MG63 (cell line): ENCODE measurements at regions not wholly inside any gene's neighbourhood (a gene's known extent, or its start where the extent isn't known, plus 50 kb on each side); places are given as distances from the start of the nearest gene placed in this dataset.

Experiments
- DNase-seq: peaks from one replicate; pipeline ENCODE4 v3.0.0-alpha.2; 2020
- H3K27me3 ChIP-seq: fragments of 250-450 bp; sonication (Bioruptor Pico); 2 replicates; pipeline ENCODE4 v1.5.1; 2020; ENCODE audit warnings: mild to moderate bottlenecking, moderate library complexity
- H3K36me3 ChIP-seq: fragments of 250-450 bp; sonication (Bioruptor Pico); 2 replicates; pipeline ENCODE4 v1.5.1; 2020; ENCODE audit warnings: mild to moderate bottlenecking, moderate library complexity
- H3K4me3 ChIP-seq: fragments of 250-450 bp; sonication (Bioruptor Pico); 2 replicates; pipeline ENCODE4 v1.5.1; 2020; ENCODE audit warnings: mild to moderate bottlenecking, moderate library complexity
- H3K9me3 ChIP-seq: fragments of 250-450 bp; sonication (Bioruptor Pico); 2 replicates; pipeline ENCODE4 v1.5.1; 2020; ENCODE audit warnings: mild to moderate bottlenecking, moderate library complexity

DNA sequence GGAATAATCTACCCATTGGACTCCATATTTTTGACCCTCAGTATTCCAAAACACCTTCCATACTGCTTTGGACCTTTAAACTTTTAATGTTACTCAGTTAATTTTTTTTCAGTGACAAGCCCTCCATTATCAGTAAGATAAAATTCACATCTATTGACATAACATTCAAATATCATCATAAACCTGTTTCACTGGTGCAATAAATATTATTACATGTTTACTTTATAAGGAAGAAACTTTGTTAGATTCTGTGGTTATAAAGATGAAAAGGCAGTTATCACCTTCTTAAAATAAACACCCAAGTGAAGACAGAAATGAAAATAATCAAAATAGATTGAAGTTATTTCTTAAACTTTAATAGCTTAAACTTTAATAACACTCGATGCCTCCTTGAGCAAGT lies 758.5 kb upstream of the ADGRL2 start:
- Histone ChIP-seq H3K4me3 (no peak overlapping the region), H3K27me3 (no peaks in the 10 kb centered on the region), H3K36me3 (no peaks in the 10 kb centered on the region), H3K9me3 (no peaks in the 10 kb centered on the region)
- no peak for DNase-seq

DNA sequence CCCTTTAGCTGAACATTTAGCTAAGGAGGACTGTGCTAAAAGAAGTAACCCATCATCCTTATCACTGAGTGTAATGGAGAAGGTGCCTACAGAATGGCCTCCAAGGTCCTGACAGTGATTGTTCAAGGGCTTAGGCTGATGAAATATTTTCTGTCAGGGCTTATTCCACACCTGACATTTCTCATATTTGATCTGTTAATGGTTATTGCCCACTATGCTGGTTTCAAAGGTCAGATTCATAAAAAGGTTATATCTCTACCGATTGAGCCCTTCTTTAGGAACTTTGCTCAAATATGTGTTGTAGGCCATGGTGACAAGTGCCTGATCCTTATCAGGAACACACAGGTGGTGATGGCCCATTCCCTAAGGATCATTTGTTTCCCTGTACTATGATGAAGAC lies 766.4 kb upstream of the ADGRL2 start:
- Histone ChIP-seq H3K27me3 (no peaks in the 10 kb centered on the region), H3K36me3 (no peaks in the 10 kb centered on the region), H3K4me3 (no peak overlapping the region), H3K9me3 (no peaks in the 10 kb centered on the region)
- no peak for DNase-seq

DNA sequence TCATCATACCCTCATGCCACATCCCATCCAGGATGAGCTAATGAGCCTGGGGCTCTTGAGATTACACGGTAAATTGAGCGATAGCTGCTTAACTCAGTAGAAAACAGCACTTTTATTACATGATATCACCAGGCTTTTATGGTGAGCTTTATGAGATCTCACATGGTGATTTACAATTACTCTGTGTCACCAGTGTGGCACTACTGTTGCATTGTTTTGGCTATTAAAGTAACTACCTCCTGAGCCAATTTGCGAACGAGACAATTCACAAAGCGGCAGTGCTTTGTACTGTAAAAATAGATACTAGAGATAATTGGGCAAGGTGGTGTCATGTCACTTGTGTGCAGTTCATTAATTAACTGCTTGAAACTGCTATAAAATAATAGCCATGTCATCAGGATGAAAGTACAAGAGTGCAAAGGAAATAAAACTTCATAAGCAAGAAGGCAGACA lies 767.7 kb upstream of the ADGRL2 start:
- no peak for DNase-seq
- Histone ChIP-seq H3K36me3 (no peaks in the 10 kb centered on the region), H3K27me3 (no peaks in the 10 kb centered on the region), H3K9me3 (no peaks in the 10 kb centered on the region), H3K4me3 (no peak overlapping the region)

DNA sequence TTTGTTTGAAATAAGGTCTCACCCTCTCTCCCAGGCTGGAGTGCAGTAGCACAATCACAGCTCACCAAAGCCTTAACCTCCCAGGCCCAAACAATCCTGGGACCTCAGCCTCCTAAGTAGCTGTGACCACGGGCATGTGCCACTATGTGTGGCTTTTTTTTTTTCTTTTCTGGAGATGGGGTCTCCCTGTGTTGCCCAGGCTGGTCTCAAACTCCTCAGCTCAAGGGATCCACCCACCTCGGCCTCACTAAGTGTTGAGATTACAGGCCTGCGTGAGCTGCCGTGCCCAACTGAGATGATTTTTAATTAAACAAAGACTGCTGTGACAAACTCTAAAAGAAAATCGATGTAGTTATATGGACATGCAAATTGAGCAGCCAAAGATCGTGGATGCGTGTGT lies 768.4 kb upstream of the ADGRL2 start:
- Histone ChIP-seq H3K27me3 (no peaks in the 10 kb centered on the region), H3K9me3 (no peaks in the 10 kb centered on the region), H3K36me3 (no peaks in the 10 kb centered on the region), H3K4me3 (no peak overlapping the region)
- DNase-seq, result no peak

DNA sequence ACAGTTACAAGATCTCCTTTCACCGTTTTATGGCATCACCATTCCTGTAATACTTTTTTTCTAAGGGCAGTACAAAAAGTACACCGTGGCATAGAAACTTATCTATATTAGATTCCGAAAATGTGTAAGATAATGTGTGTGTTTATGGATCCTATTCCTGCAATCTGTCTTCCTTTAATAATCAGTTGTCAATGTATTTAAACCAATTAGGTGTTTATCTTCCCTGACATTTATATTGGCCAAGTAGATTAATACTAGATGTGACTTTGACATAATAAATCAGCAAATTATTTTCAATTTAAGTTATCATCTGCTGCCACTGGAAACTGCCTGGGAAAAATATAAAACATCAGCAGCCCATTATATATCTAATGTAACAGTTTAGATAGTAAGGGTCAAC lies 770.3 kb upstream of the ADGRL2 start:
- H3K27me3 ChIP-seq, result no peaks in the 10 kb centered on the region
- H3K36me3 ChIP-seq, result no peaks in the 10 kb centered on the region
- H3K9me3 ChIP-seq, result no peaks in the 10 kb centered on the region
- H3K4me3 ChIP-seq, result no peak overlapping the region
- no peak for DNase-seq

DNA sequence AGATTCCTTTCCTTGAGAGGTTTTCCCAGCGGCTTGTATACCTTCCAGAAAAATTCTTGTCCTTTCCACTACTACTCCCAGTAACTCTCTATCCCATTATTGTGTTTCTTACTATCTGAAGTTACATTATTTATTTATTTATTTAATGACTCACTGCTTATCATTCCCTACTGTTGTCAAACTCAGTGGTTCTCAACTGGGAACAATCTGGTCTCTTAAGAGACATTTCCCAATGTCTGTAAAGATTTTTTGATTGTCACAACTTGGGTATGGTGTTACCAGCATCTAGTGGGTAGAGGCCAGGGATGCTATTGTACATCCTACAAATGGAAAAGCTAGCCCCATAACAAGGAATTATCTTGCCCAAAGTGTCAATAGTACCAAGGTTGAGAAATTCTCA lies 771.5 kb upstream of the ADGRL2 start:
- Histone ChIP-seq H3K36me3 (no peaks in the 10 kb centered on the region), H3K4me3 (no peak overlapping the region), H3K27me3 (no peaks in the 10 kb centered on the region), H3K9me3 (no peaks in the 10 kb centered on the region)
- no peak for DNase-seq

DNA sequence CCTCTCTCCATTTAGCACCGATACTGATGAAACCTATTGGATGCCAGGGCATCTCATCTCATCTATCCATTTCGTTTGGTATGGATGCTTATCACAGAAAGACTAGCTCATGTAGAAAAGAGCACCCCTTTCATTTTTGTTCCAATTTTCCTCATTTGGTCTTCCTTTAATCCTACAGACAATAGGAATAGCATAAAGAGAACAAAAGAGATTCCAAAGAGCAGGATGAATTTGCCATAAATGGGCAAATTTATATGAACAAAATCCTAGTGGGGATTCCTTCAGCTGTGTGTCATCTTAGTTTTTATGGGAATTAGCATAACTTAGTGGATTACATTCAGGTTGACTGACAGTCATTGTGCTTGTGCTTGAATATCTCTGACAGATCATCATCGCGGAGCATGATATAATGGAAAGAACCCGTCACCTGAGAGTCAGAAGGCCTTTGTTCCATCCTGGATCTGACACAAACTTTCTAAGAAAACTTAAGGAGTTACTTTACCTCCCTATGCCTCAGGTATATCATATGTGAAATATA lies 777.5 kb upstream of the ADGRL2 start:
- H3K9me3 ChIP-seq, result no peaks in the 10 kb centered on the region
- H3K27me3 ChIP-seq, result no peaks in the 10 kb centered on the region
- no peak for DNase-seq
- H3K4me3 ChIP-seq, result no peak overlapping the region
- H3K36me3 ChIP-seq, result no peaks in the 10 kb centered on the region

DNA sequence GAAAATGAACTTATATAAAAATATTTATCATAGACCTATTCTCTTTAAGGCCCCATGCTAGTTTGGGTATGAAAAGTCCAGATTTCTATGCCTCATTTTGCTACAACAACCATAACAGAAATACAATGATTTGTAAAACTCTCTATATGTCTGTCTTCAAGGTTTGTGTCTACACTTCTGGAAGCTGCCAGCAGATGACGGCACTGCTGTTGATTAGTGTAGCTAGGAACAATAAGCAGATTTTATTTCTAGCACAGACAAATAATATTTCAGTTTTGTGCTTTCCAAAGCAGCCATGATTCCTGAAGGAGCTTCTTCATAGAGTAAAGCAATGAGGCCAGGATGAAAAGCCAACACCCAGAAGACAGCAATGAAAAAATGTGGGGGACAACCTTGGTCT lies 779.6 kb upstream of the ADGRL2 start:
- no peak overlapping the region for H3K4me3 ChIP-seq
- no peaks in the 10 kb centered on the region for H3K27me3 ChIP-seq
- H3K36me3 ChIP-seq, result no peaks in the 10 kb centered on the region
- DNase-seq, result no peak
- H3K9me3 ChIP-seq, result 0 out of 2 replicates have a peak, but pooled peaks cover 2% of the 10 kb centered on the region

DNA sequence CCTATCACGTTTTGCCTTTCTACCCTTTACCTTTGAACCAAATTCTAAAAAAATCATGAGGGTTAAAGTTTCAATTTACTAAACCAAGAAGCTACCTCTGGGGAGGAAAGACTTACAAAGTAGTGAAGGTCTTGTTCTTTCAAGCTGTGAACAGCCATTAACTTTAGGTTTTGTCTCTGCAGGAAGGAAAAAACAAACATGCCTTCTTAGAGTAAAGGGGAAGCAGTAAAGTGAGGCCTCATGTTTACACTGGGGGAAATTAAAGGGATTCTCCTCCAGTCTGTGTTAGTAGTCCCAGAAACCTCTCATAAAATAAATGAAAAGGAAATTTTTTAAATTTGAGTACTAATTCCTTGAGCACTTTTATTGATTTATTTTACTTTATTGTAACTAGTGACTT lies 780.2 kb upstream of the ADGRL2 start:
- no peak for DNase-seq

DNA sequence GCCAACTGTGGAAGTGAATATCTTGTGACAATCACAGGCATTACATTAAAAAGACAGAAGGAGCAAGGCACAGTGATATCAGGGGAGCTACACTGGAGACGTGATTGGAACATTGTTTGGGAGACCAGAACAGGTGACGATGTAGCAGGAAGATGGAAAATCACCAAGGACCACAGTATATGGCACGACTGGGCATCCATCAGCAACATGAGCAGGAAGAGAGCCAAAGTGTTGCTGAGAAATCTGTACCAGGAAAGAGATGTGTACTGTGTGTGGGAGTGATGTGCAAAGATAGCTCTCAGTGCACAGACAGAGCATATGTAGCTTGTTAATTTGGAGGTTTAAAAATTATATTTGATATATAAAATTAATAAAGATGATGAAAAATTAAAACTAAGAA lies 790.6 kb upstream of the ADGRL2 start:
- DNase-seq, result no peak
- H3K27me3 ChIP-seq, result no peaks in the 10 kb centered on the region
- no peak overlapping the region for H3K4me3 ChIP-seq
- H3K36me3 ChIP-seq, result no peaks in the 10 kb centered on the region
- H3K9me3 ChIP-seq, result no peaks in the 10 kb centered on the region

More for the DNA sequence above, 780.2 kb upstream of the ADGRL2 start:
- H3K9me3 ChIP-seq, result 0 out of 2 replicates have a peak, but pooled peaks cover 2% of the 10 kb centered on the region
- H3K27me3 ChIP-seq, result no peaks in the 10 kb centered on the region
- H3K36me3 ChIP-seq, result no peaks in the 10 kb centered on the region
- no peak overlapping the region for H3K4me3 ChIP-seq

DNA sequence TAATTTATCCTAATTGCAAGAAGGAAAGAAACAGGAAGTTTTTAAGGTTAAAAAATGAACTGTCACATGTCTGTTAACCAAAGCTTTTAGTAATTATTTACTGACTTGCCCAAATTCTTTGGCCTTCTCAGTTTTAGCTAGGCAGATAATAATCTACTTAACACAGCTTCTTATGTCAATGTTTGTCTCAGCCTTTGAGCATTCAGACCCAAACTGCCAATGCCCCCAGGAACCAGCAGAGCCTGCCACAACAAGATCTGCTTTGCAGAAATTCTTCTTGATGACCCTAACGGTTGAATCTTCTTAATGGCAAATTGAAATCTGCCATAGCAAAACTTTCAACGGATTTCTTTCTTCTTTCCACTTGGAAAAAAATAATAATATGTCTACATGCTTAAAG lies 792.4 kb upstream of the ADGRL2 start:
- no peaks in the 10 kb centered on the region for H3K36me3 ChIP-seq
- H3K4me3 ChIP-seq, result no peak overlapping the region
- no peaks in the 10 kb centered on the region for H3K27me3 ChIP-seq
- no peaks in the 10 kb centered on the region for H3K9me3 ChIP-seq
- no peak for DNase-seq

DNA sequence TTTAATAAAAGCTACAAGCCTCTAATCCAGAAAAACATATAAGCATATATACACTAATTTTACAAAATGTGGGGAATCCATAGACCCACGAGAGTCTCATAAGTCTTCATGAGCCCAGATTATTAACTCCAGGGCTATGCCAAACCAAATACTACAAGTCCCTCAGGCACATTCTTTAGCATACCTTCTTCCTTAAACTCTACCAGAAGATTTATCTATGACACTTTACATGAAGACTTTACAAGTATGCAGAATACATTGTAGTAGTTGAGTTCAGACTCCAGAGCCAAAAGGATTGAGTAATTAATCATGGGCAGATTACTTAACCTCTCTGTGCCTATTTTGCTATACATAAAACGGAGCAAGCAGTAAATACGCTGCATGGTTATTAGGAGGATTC lies 793.7 kb upstream of the ADGRL2 start:
- Histone ChIP-seq H3K4me3 (no peak overlapping the region), H3K27me3 (no peaks in the 10 kb centered on the region), H3K9me3 (no peaks in the 10 kb centered on the region), H3K36me3 (no peaks in the 10 kb centered on the region)
- DNase-seq, result no peak

DNA sequence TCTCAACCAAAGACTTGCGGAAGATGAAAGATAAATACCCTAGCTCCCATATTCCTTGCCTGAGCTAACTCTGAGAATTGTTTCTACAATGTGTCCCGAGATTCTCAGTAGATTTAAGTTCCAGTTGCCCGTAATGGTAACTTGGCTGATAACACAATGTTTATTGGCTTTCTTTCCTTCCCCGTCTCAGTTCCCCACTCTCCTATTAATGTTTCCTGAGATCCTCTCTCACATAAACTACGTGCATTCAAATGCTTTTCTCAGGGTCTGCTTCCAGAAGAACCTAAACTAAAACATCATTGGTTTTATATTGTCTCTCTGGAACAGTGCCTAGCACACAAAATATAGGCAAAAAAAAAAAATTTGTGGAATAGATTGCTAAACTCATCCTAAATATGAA lies 794.2 kb upstream of the ADGRL2 start:
- Histone ChIP-seq H3K9me3 (no peaks in the 10 kb centered on the region), H3K27me3 (no peaks in the 10 kb centered on the region), H3K4me3 (no peak overlapping the region), H3K36me3 (no peaks in the 10 kb centered on the region)
- no peak for DNase-seq

DNA sequence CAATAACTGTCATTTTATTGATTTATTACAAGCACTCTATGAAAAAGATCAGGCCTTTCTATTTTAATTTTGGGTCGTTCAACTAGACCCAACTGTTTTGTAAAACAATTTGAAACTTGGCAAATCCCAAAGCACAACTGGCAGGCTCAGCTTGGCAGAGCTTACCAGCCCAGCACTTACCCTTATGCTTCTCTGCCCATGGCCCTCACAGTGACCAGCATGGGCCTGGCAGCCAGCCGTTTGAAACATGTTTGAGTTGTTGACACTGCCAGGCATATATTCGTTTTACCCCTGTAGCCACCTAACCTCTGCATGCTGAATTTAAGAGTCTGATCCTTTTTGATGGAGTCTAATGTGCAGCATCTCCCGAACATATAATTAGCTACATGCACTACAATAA lies 796.7 kb upstream of the ADGRL2 start:
- no peaks in the 10 kb centered on the region for H3K27me3 ChIP-seq
- DNase-seq, result no peak
- H3K9me3 ChIP-seq, result no peaks in the 10 kb centered on the region
- H3K36me3 ChIP-seq, result no peaks in the 10 kb centered on the region
- H3K4me3 ChIP-seq, result no peak overlapping the region

DNA sequence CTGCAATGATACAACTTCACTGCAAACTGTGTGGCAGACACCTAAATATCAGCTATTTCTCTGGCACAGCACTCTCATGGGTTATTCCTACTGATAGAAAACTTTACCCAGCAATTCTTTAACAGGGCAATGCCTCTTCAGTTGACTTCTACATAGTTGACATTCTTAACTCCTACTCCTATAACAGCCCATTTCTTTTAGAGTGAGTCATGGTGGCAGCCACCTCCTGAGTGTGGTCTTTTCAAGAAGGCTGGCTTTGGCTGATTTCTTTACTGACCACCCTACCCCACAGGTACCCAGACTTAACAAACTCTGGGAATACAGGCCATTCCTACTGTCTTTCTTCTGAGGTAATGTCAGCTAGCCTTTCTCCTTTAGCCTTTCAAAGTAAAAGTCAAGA lies 805.8 kb upstream of the ADGRL2 start:
- no peak overlapping the region for H3K4me3 ChIP-seq
- no peaks in the 10 kb centered on the region for H3K9me3 ChIP-seq
- DNase-seq, result no peak
- H3K36me3 ChIP-seq, result no peaks in the 10 kb centered on the region
- no peaks in the 10 kb centered on the region for H3K27me3 ChIP-seq

DNA sequence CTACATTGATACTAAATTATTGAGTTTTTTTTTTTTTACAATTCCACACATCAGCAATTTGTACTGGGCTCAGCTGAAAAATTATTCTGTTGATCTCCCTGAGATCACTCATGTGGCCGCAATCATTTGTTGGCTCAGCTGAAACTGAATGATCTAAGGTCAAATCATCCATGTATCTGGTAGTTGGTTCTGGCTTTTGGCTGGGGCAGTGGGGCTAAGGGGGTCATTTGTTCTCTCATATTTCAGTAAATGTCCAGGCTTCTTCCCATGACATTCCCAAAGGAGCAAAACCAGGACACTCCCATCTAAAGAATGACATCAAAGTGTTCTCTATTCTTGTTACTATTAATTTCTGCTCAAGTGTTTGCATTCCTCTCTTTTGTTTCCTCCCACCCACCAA lies 806.7 kb upstream of the ADGRL2 start:
- Histone ChIP-seq H3K27me3 (no peaks in the 10 kb centered on the region), H3K36me3 (no peaks in the 10 kb centered on the region), H3K4me3 (no peak overlapping the region), H3K9me3 (no peaks in the 10 kb centered on the region)
- no peak for DNase-seq

DNA sequence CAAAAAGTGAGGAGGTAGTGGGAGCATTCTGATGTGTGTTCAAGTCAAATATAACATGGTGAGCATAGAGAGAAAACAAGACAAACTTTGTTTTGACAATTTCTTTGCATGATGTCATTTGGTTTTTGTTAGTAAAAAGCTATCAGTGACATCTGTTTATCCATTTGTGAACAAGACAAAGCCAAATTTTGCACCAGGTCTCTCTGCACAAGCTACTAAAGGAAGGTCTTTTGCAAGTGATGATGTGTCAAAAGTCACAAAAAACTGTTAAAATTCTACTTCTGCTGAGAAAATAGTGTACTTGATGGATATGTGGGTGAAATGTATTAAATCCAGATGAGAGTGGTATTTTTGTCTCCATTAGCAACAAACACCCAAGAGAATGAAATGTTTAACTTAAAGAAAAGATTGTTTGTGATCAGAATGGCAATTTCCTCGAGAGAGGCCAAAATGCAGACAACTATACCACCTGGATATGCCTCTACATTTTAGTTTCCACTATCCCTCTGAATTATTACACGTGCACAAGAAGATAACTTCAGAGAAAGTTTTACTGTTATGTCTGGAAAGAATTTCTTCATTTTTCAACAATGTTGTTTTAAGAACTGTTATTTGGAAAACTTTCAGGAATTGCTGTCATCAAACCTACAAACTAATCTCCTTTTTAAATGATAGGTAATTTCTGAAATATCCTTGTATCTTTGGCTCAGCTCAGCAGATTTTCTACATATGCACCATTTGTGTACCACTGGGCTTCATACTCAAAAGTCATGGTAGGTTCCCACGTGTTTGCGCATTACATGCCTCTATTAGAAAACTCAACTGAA lies 807.4 kb upstream of the ADGRL2 start:
- no peak for DNase-seq
- Histone ChIP-seq H3K27me3 (no peaks in the 10 kb centered on the region), H3K9me3 (no peaks in the 10 kb centered on the region), H3K4me3 (no peak overlapping the region), H3K36me3 (no peaks in the 10 kb centered on the region)

DNA sequence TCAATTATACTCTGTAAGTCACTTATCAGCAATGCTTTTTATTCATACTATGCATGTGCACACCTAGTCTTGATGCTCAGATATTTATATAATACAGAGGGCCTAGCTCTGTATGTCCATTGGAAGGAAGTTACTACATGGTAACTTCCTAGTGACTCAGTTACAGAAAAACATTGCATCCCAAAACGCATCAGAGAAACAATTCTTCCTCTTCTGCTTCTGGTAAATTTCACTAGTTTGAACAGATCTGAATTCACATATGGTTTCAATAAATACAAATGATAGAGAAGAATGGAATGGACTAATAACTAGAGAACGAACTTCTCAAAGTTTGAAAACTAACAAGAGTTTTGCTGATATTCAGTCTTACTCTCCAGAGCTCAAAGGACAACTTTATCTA lies 811.3 kb upstream of the ADGRL2 start:
- Histone ChIP-seq H3K4me3 (no peak overlapping the region), H3K9me3 (no peaks in the 10 kb centered on the region), H3K27me3 (no peaks in the 10 kb centered on the region), H3K36me3 (no peaks in the 10 kb centered on the region)
- no peak for DNase-seq
